Upper lobe of left lung (tissue), 6 donors: ENCODE measurements at regions not wholly inside any gene's neighbourhood (a gene's known extent, or its start where the extent isn't known, plus 50 kb on each side); places are given as distances from the start of the nearest gene placed in this dataset.

Source experiments
- ATAC-seq, 2 donors: fragments of 200-7000 bp; cut with Tn5 transposase; one replicate each; pipeline ENCODE4 v1.9.1; 2022; ENCODE audit warnings: mild to moderate bottlenecking in 2 of 2, moderate library complexity in 2 of 2; ENCODE audit not compliant: low FRiP score in 2 of 2
- DNase-seq, 2 donors: peaks; one replicate each; pipeline ENCODE4 v3.0.0-alpha.2; 2019 to 2020
- H3K27ac ChIP-seq, 4 donors: fragments of 200-600 bp; sonication (generic); one replicate each; pipeline ENCODE4 v1.5.1; 2016 to 2019
- H3K27me3 ChIP-seq, 4 donors: fragments of 200-600 bp; sonication (generic); one replicate each; pipeline ENCODE4 v1.5.1; 2017 to 2019
- H3K36me3 ChIP-seq, 4 donors: fragments of 200-600 bp; sonication (generic); one replicate each; pipeline ENCODE4 v1.5.1; 2016 to 2019
- H3K4me1 ChIP-seq, 4 donors: fragments of 200-600 bp; sonication (generic); one replicate each; pipeline ENCODE4 v1.5.1; 2018 to 2019
- H3K4me3 ChIP-seq, 4 donors: fragments of 200-600 bp; sonication (generic); one replicate each; pipeline ENCODE4 v1.5.1; 2017 to 2019; ENCODE audit warnings: mild to moderate bottlenecking in 2 of 4, moderate library complexity in 1 of 4
- H3K9me3 ChIP-seq, 4 donors: fragments of 200-600 bp; sonication (generic); one replicate each; pipeline ENCODE4 v1.5.1; 2018 to 2019
- CTCF ChIP-seq, 6 experiments: fragments of 450-650 bp in 4 of 6; fragments of 200-600 bp in 2 of 6; sonication (generic) in 2 of 6; IDR thresholded peaks; one replicate each; pipeline ENCODE4 v1.5.1; 2016 to 2019; ENCODE audit warnings: antibody characterized with exemption in 6 of 6
- EP300 ChIP-seq, 4 donors: sonication (generic); formaldehyde crosslinking; IDR thresholded peaks; one replicate each; pipeline ENCODE4 v1.5.1; 2017; ENCODE audit warnings: antibody characterized with exemption in 4 of 4, control low read depth in 2 of 4
- POLR2A ChIP-seq, 4 donors: fragments of 450-650 bp; IDR thresholded peaks; one replicate each; pipeline ENCODE4 v1.5.1; 2016 to 2017; ENCODE audit warnings: antibody characterized with exemption in 4 of 4, mild to moderate bottlenecking in 2 of 4
- POLR2AphosphoS5 ChIP-seq, 2 donors: sonication (generic); formaldehyde crosslinking; IDR thresholded peaks; one replicate each; pipeline ENCODE4 v1.5.1; 2017; ENCODE audit warnings: antibody characterized with exemption in 2 of 2
- WGBS, 2 donors: methylation state at CpG; one replicate each; pipeline ENCODE4 v1.1.5; 2017 to 2018; 5-methylcytosine and 5-hydroxymethylcytosine counted together
- donor health status: DM: no; HTN: no; CAD: no; lungs with moderate emphysema.
- donor health status: DM: no; HTN: yes; CAD: no; lungs with severe emphysema.

GRCh38 chr2:180621941-180622918 is 358.2 kb upstream of the UBE2E3 start:
- TF ChIP-seq CTCF (IDR thresholded peaks at IDR 0.05) (no peak), EP300 (IDR thresholded peaks at IDR 0.05) (no peak), POLR2A (IDR thresholded peaks at IDR 0.05) (no peak), POLR2AphosphoS5 (IDR thresholded peaks at IDR 0.05) (no peak)
- DNase-seq (no peak), ATAC-seq (no peak)
- Histone ChIP-seq H3K27ac (no peak overlapping the region), H3K36me3 (no peaks in the 10 kb centered on the region), H3K4me1 (no peaks in the 10 kb centered on the region), H3K27me3 (no peaks in the 10 kb centered on the region), H3K4me3 (no peak overlapping the region), H3K9me3 (no peaks in the 10 kb centered on the region)
- 72 to 73% methylated on average over 3 of the region's 3 CpGs for WGBS, 2 donors

GRCh38 chr2:180621366-180621765 is 359.0 kb upstream of the UBE2E3 start:
- TF ChIP-seq POLR2AphosphoS5 (IDR thresholded peaks at IDR 0.05) (no peak), EP300 (IDR thresholded peaks at IDR 0.05) (no peak), POLR2A (IDR thresholded peaks at IDR 0.05) (no peak), CTCF (IDR thresholded peaks at IDR 0.05) (no peak)
- no peak for ATAC-seq
- Histone ChIP-seq H3K27ac (no peak overlapping the region), H3K27me3 (no peaks in the 10 kb centered on the region), H3K4me3 (no peak overlapping the region), H3K4me1 (no peaks in the 10 kb centered on the region), H3K9me3 (no peaks in the 10 kb centered on the region), H3K36me3 (no peaks in the 10 kb centered on the region)
- DNase-seq, result no peak

DNA sequence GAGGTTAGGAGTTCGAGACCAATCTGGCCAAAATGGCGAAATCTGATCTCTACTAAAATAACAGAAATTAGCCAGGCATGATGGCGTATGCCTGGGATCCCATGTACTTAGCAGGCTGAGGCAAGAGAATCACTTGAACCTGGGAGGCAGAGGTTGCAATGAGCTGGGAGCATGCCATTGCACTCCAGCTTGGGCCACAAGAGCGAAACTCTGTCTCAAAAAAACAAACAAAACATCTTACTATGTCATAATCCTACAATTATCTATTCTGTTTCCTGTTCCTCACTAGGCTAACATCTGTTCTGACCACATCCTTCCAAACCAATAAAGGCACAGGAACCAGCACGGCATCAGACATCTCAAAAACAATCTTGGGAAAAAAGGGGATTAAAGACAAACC is 361.8 kb upstream of the UBE2E3 start:
- H3K36me3 ChIP-seq, result no peaks in the 10 kb centered on the region
- no peaks in the 10 kb centered on the region for H3K4me1 ChIP-seq
- H3K27ac ChIP-seq, result no peak overlapping the region
- TF ChIP-seq CTCF (IDR thresholded peaks at IDR 0.05) (no peak), POLR2A (IDR thresholded peaks at IDR 0.05) (no peak), POLR2AphosphoS5 (IDR thresholded peaks at IDR 0.05) (no peak), EP300 (IDR thresholded peaks at IDR 0.05) (no peak)
- WGBS, 2 donors, result 80 to 83% methylated on average over 5 of the region's 5 CpGs
- DNase-seq (no peak), ATAC-seq (no peak)
- no peaks in the 10 kb centered on the region for H3K27me3 ChIP-seq
- no peak overlapping the region for H3K4me3 ChIP-seq
- H3K9me3 ChIP-seq, result no peaks in the 10 kb centered on the region

DNA sequence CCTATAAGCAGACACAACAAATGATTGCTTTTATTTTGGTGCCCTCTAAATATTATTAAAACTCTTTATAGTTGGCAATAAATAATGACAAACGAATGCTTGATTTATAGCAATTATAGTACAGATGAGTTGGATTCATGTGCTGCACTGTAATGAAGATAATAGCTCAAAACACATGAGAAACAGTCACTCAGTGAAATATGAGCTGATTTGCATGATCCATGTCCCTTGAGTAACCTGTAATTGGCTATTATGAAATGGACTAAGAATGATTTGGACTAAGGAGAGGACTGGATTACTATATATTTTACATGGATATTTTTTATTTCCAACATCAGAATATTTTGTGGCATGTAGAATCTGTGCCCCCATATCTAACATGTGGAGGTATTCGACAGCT is 365.6 kb upstream of the UBE2E3 start:
- no peaks in the 10 kb centered on the region for H3K36me3 ChIP-seq
- H3K4me3 ChIP-seq, result no peak overlapping the region
- H3K27ac ChIP-seq, result no peak overlapping the region
- H3K4me1 ChIP-seq, result no peaks in the 10 kb centered on the region
- no peak for ATAC-seq
- no peak for TF ChIP-seq POLR2A (IDR thresholded peaks at IDR 0.05)
- TF ChIP-seq POLR2AphosphoS5 (IDR thresholded peaks at IDR 0.05), result no peak
- no peaks in the 10 kb centered on the region for H3K27me3 ChIP-seq
- 80 to 82% methylated on average over 2 of the region's 2 CpGs for WGBS, 2 donors
- no peak for DNase-seq
- no peaks in the 10 kb centered on the region for H3K9me3 ChIP-seq

DNA sequence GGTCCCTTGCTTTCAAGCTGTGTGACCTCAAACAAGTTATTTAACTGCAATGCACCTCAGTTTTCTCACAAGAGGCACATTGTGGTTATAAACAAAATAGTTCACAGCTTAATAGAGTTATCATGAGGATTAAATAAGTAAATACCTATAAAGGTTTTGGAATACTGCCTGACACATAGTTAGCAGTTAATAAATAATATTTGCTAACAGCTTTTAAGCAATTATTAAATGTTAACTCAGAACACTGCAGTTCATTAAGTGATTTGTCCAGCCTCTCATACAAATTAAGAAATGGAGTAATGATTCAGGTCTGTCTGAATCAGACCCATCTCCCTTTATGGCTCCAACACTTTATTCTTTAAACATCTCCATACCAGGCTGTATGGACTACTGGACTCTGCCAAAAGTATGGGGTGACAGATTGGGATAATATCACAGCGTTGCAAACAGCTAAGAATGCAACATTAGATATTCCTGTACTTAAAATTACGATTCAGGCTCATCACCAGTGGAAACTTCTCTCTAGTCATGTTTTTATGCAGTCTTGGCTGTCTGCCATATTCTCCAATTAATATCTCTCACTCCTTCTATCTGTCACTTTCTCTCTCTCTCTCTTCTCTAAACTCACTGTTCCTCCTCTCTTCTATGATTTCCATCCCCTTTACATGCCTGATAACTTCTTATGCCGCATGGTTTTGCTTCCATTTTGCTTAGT is 370.6 kb upstream of the UBE2E3 start:
- Histone ChIP-seq H3K27me3 (no peaks in the 10 kb centered on the region), H3K4me3 (no peak overlapping the region), H3K9me3 (no peaks in the 10 kb centered on the region), H3K27ac (no peak overlapping the region), H3K4me1 (no peaks in the 10 kb centered on the region), H3K36me3 (no peaks in the 10 kb centered on the region)
- WGBS, 2 donors, result 62 to 63% methylated on average over 3 of the region's 3 CpGs
- DNase-seq, result no peak
- TF ChIP-seq POLR2A (IDR thresholded peaks at IDR 0.05) (no peak), CTCF (IDR thresholded peaks at IDR 0.05) (no peak), EP300 (IDR thresholded peaks at IDR 0.05) (no peak), POLR2AphosphoS5 (IDR thresholded peaks at IDR 0.05) (no peak)
- no peak for ATAC-seq
